GM12873 (cell line): ENCODE measurements at regions not wholly inside any gene's neighbourhood (a gene's known extent, or its start where the extent isn't known, plus 50 kb on each side); places are given as distances from the start of the nearest gene placed in this dataset.

Source experiments
- CTCF ChIP-seq: IDR thresholded peaks from 2 replicates; pipeline ENCODE4 v1.5.1; 2012; ENCODE audit warnings: low read depth, mild to moderate bottlenecking, moderate library complexity, low read length, control low read depth; ENCODE audit not compliant: insufficient read depth; ENCODE audit errors: missing control alignments

- TF ChIP-seq CTCF, result no peak
Measured at GRCh38 chr1:233549404-233549803, 64.5 kb upstream of the KCNK1 start.

GRCh38 chr1:233549917-233550316 is 64.0 kb upstream of the KCNK1 start:
- TF ChIP-seq CTCF, result no peak

- no peak for TF ChIP-seq CTCF
Measured at GRCh38 chr1:233554037-233554436, 59.9 kb upstream of the KCNK1 start.

GRCh38 chr1:233561708-233562426 is 52.0 kb upstream of the KCNK1 start:
- TF ChIP-seq CTCF, result no peak
